Fibroblast of skin of back (primary cell): ENCODE measurements at regions not wholly inside any gene's neighbourhood (a gene's known extent, or its start where the extent isn't known, plus 50 kb on each side); places are given as distances from the start of the nearest gene placed in this dataset.

Experiments used
- DNase-seq: peaks from one replicate; pipeline ENCODE4 v3.0.0-alpha.2; 2013

- DNase-seq, result no peak
Measured at GRCh38 chr10:130750441-130750840, 561.1 kb downstream of the TCERG1L start.

- no peak for DNase-seq
Measured at GRCh38 chr10:130751106-130751840, 560.2 kb downstream of the TCERG1L start.

- DNase-seq, result no peak
Measured at GRCh38 chr10:130751851-130752250, 559.7 kb downstream of the TCERG1L start.

GRCh38 chr10:130756651-130757050 is 554.9 kb downstream of the TCERG1L start:
- no peak for DNase-seq

GRCh38 chr10:130757271-130757670 is 554.2 kb downstream of the TCERG1L start:
- no peak for DNase-seq

GRCh38 chr10:130757821-130758489 is 553.6 kb downstream of the TCERG1L start:
- DNase-seq, result no peak

- DNase-seq, result no peak
Measured at GRCh38 chr10:130758529-130758928, 553.0 kb downstream of the TCERG1L start.

DNA sequence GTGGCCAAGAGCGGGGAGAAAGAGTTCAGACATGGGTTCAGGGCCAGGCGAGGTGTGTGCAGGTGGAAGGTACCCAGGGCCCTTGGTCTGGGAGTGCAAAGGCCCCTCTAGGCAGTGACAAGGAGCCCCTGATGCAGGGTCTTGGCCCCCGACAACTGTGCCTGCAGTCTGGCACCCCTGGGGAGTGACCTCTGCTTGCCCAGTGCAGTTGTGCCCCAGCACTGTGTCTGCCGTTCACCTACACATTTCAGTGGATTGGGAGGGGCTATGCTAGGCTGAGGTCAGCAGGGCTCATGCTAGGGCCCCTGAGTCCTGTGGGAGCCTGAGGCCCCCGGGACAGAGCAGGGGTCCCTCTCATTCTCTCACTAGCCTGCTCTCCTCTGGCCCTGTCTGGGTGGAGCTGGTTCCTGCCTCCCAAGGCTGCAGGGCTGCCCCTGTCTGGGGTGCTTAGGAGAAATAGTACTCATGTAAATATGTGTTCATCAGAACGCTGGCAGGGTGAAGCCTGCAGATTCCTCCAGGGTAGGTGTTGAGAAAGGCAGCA is 550.4 kb downstream of the TCERG1L start:
- DNase-seq, result no peak

GRCh38 chr10:130761788-130762301 is 549.7 kb downstream of the TCERG1L start:
- no peak for DNase-seq

DNA sequence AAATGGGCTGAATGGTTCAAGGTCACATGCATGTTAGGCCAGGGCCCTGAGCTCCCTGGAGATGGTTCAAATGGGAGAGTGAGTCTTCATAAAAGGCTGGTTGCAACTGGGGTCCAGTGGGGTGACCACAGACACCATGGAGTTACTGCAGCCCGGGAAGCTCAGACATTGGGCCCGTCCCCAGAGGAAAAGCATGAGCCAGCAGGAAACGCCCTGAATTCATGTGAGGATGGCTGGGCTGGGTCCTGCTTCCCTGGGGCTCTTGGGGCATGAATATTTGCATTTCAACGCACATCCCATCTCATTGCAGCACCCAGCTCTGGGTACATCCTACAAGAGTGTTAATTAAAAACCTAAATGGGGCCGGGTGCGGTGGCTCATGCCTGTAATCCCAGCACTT is 549.0 kb downstream of the TCERG1L start:
- DNase-seq, result no peak

- no peak for DNase-seq
Measured at GRCh38 chr10:130763071-130763470, 548.5 kb downstream of the TCERG1L start.

GRCh38 chr10:130763491-130763890 is 548.0 kb downstream of the TCERG1L start:
- no peak for DNase-seq

- DNase-seq, result no peak
Measured at GRCh38 chr10:130764651-130765050, 546.9 kb downstream of the TCERG1L start.

DNA sequence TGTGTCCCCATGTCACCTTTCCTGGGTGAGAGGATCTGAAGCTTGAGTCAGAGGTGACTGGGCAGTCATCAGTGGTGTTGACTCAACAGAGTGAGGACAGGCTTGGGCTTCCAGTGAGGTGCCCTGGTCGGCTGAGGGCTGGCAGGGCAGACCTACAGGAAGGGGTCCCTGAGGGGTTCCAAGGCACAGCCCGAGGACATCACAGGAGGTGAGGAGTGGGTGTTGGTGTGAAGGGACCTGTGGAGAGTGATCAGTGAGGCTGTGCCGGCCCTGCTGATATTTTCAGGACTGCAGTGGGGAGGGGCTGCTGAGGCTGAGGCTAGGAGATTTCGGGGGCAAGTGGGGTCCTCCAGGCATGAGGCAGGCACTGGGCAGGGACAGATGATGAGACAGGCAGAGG is 545.5 kb downstream of the TCERG1L start:
- DNase-seq, result no peak

- no peak for DNase-seq
Measured at GRCh38 chr10:130767116-130767730, 544.3 kb downstream of the TCERG1L start.

- no peak for DNase-seq
Measured at GRCh38 chr10:130769146-130770017, 542.1 kb downstream of the TCERG1L start.

DNA sequence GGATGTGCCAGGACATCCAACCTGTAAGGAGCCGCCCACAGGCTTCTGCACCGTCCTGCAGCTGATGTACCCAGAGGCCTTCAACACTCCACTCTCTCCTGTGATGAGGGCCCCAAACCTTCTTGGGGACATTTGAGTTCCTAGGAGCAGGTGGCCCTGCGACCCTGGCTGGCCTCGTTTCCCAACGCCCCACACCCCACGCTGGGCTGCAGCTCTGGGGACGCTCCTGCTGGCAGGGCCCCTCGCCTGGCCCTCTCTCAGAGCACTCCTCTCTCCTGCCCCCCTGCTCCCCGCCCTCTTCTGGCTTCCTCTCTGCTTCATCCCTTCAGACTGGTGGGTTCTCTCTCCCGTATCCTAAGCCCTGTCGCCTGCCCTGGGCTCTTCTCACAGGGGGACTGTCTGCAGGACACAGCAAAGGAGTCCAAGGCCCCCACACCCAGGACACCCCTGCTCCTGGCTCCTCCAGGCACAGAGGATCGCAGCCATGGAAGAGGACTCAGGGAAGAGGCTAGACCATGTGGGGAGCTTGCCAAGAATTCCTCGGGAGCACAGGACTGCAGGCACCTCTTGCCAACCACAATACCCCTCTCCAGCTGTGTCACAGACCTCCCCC is 541.4 kb downstream of the TCERG1L start:
- no peak for DNase-seq

- no peak for DNase-seq
Measured at GRCh38 chr10:130771491-130771946, 540.0 kb downstream of the TCERG1L start.

- no peak for DNase-seq
Measured at GRCh38 chr10:130772056-130772455, 539.5 kb downstream of the TCERG1L start.

- no peak for DNase-seq
Measured at GRCh38 chr10:130772676-130773075, 538.8 kb downstream of the TCERG1L start.

- no peak for DNase-seq
Measured at GRCh38 chr10:130773941-130774340, 537.6 kb downstream of the TCERG1L start.

- DNase-seq, result no peak
Measured at GRCh38 chr10:130774871-130775270, 536.6 kb downstream of the TCERG1L start.
